Keratinocyte (primary cell): ENCODE measurements at regions not wholly inside any gene's neighbourhood (a gene's known extent, or its start where the extent isn't known, plus 50 kb on each side); places are given as distances from the start of the nearest gene placed in this dataset.

Experiments
- DNase-seq: peaks from one replicate; pipeline ENCODE4 v3.0.0-alpha.2; 2011; ENCODE audit warnings: low read depth, missing footprints, low spot score
- FAIRE-seq: peaks from 2 replicates; lab custom pipeline; 2011; peaks lifted over from hg19 to GRCh38; lab: Jason Lieb, UNC
- H2AFZ ChIP-seq: 2 replicates; pipeline ENCODE4 v1.6.0; 2012; ENCODE audit warnings: low read length, control low read depth, inconsistent platforms; ENCODE audit not compliant: control insufficient read depth
- H3K27ac ChIP-seq: 2 replicates; pipeline ENCODE4 v1.5.1; 2011; ENCODE audit warnings: low read length; ENCODE audit not compliant: control insufficient read depth, insufficient read depth
- H3K27me3 ChIP-seq: 3 replicates; pipeline ENCODE4 v1.6.0; 2011; ENCODE audit warnings: low read length; ENCODE audit not compliant: control insufficient read depth, insufficient read depth; ENCODE audit errors: extremely low read depth
- H3K36me3 ChIP-seq, 2 experiments: 2 replicates in 1 of 2; 3 replicates in 1 of 2; pipeline ENCODE4 v1.5.1; 2011; ENCODE audit warnings: low read length in 2 of 2, mild to moderate bottlenecking in 1 of 2; ENCODE audit not compliant: control insufficient read depth in 2 of 2, insufficient read depth in 2 of 2; ENCODE audit errors: extremely low read depth in 1 of 2
- H3K4me1 ChIP-seq: 3 replicates; pipeline ENCODE4 v1.5.1; 2011; ENCODE audit warnings: low read length; ENCODE audit not compliant: control insufficient read depth, insufficient read depth; ENCODE audit errors: extremely low read depth
- H3K4me2 ChIP-seq: 3 replicates; pipeline ENCODE4 v1.6.0; 2011; ENCODE audit warnings: low read depth, low read length; ENCODE audit not compliant: control insufficient read depth, insufficient read depth; ENCODE audit errors: extremely low read depth
- H3K4me3 ChIP-seq, 3 experiments: fragments of 200-600 bp in 1 of 3; sonication (generic) in 1 of 3; 2 replicates in 2 of 3; 3 replicates in 1 of 3; pipeline ENCODE4 v1.5.1; 2011 to 2016; ENCODE audit warnings: low read length in 3 of 3, mild to moderate bottlenecking in 3 of 3, control low read depth in 2 of 3, inconsistent platforms in 1 of 3, low read depth in 1 of 3, mixed read lengths in 1 of 3, mixed run types in 1 of 3, moderate library complexity in 1 of 3; ENCODE audit not compliant: control insufficient read depth in 2 of 3, insufficient read depth in 2 of 3; ENCODE audit errors: extremely low read depth in 1 of 3
- H3K79me2 ChIP-seq: 2 replicates; pipeline ENCODE4 v1.6.0; 2012; ENCODE audit warnings: low read length; ENCODE audit not compliant: control insufficient read depth, insufficient read depth
- H3K9ac ChIP-seq: 3 replicates; pipeline ENCODE4 v1.6.0; 2011; ENCODE audit warnings: low read length; ENCODE audit not compliant: control insufficient read depth, insufficient read depth; ENCODE audit errors: extremely low read depth
- H3K9me1 ChIP-seq: 3 replicates; pipeline ENCODE4 v1.6.0; 2011; ENCODE audit warnings: low read length; ENCODE audit not compliant: control insufficient read depth, insufficient read depth; ENCODE audit errors: extremely low read depth
- H3K9me3 ChIP-seq: 2 replicates; pipeline ENCODE4 v1.5.1; 2012; ENCODE audit warnings: low read depth, low read length; ENCODE audit not compliant: control insufficient read depth
- H4K20me1 ChIP-seq: 3 replicates; pipeline ENCODE4 v1.6.0; 2011; ENCODE audit warnings: low read length; ENCODE audit not compliant: control insufficient read depth, insufficient read depth; ENCODE audit errors: extremely low read depth
- EZH2 ChIP-seq: IDR thresholded peaks from one replicate; pipeline ENCODE4 v1.6.1; 2012; ENCODE audit warnings: inconsistent platforms, mild to moderate bottlenecking, low read length, moderate library complexity
- dilution Hi-C: fragments of 300-500 bp; cut with MboI; formaldehyde crosslinking; loops from one replicate; pipeline ENCODE4 v1.7.0; 2020; ENCODE audit warnings: low sequenced_read_pairs; ENCODE audit not compliant: extremely low pct_ligation_motif_present
- TF ChIP-seq, protein P1 (sequence below), 3 experiments: IDR thresholded peaks in 1 of 3; conservative IDR thresholded peaks in 1 of 3; optimal IDR thresholded peaks in 1 of 3; 2 replicates in 2 of 3; 3 replicates in 1 of 3; pipeline versions ENCODE3 to v1.5.1; 2011; ENCODE audit warnings: low read length in 3 of 3, mild to moderate bottlenecking in 3 of 3, moderate library complexity in 2 of 3, control low read depth in 1 of 3, inconsistent platforms in 1 of 3; ENCODE audit not compliant: insufficient read depth in 2 of 3; ENCODE audit errors: extremely low read depth in 1 of 3

DNA sequence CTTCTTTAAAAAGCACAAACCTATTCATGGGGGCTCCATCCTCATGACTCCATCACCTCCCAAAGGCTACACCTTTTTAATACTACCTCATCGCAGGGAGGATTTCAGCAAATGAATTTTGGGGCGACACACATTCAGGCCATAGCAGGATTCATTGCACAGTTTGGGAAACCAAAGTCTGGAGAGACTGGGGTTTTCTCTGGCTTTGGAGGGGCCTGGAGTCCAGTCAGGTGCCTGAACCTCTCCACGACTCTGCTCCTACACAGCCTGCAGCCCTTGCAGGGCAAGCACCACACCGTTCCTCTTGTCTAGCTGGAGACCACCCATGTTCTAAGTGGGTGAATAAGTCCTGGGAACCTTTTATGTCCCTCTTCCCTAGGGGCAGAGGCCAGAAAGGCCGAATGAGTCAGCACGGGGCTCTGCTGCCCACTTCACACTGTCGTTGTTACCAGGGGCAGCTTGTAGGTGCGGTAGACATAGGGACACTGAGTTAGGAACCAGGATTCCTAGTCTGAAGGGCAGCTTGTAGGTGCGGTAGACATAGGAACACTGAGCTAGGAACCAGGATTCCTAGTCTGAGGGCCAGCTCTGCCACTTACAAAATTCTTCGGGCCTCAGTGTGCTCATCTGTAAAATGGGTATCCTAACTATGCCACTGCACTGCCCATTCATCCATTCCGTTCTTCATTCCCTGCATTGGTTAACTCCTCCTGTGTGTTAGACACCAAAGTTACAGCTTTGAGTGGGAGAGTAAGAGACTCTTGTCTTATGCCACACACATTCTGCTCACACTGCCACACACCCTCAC is 251.7 kb upstream of the B3GAT1 start:
- FAIRE-seq = no peak
- H3K9me3 ChIP-seq = peaks cover 2% of the 10 kb centered on the region

DNA sequence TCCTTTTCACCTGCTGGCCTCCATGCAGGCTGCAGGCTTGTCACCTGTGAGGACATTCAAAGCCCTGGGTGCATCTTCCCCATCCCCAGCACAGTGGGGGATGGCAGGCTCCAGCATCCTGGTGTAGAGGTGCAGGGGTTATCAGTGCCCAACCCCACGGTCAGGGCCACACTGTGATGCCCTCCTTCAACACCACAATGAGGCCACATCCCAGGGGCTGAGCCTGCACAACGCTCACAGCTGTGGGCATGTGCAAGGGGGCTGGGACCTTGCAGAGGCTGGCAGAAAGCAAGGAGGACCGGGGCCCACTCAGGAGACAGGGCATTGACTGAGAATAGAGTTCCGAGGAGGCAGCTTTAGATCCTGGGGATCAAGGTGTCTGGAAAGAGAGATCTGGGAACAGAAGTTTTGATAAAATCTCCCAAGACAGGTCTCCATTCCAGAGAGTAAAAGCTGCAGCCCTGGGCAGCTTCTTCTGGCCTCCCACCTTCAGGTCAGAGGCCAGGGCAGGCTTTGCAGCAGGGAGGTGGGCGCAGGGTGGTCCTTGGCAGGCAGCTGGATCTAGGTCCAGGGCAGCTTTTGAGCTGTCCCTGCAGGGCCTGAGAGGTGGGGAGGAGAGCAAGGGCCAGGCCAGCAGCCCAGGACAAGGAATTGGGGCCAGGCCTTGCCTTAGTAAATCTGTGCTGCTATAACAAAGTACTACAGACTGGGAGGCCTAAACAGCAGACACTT is 250.8 kb upstream of the B3GAT1 start:
- dilution Hi-C loops = no loop called here
- peaks cover 2% of the 10 kb centered on the region for H3K9me3 ChIP-seq
- FAIRE-seq = no peak

More for the DNA sequence above, 251.7 kb upstream of the B3GAT1 start:
- Histone ChIP-seq H2AFZ (no peak overlapping the region), H3K4me3 (no peak overlapping the region), H3K4me2 (no peak overlapping the region), H4K20me1 (no peaks in the 10 kb centered on the region), H3K79me2 (no peaks in the 10 kb centered on the region), H3K36me3 (no peaks in the 10 kb centered on the region), H3K9ac (no peak overlapping the region), H3K27ac (no peak overlapping the region), H3K27me3 (no peaks in the 10 kb centered on the region), H3K9me1 (no peaks in the 10 kb centered on the region), H3K4me1 (no peaks in the 10 kb centered on the region)
- no peak for DNase-seq
- TF ChIP-seq, protein P1, sequence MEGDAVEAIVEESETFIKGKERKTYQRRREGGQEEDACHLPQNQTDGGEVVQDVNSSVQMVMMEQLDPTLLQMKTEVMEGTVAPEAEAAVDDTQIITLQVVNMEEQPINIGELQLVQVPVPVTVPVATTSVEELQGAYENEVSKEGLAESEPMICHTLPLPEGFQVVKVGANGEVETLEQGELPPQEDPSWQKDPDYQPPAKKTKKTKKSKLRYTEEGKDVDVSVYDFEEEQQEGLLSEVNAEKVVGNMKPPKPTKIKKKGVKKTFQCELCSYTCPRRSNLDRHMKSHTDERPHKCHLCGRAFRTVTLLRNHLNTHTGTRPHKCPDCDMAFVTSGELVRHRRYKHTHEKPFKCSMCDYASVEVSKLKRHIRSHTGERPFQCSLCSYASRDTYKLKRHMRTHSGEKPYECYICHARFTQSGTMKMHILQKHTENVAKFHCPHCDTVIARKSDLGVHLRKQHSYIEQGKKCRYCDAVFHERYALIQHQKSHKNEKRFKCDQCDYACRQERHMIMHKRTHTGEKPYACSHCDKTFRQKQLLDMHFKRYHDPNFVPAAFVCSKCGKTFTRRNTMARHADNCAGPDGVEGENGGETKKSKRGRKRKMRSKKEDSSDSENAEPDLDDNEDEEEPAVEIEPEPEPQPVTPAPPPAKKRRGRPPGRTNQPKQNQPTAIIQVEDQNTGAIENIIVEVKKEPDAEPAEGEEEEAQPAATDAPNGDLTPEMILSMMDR (optimal IDR thresholded peaks at IDR 0.05 in 1 of 3, IDR thresholded peaks at IDR 0.05 in 1 of 3, conservative IDR thresholded peaks at IDR 0.05 in 1 of 3; ENCODE audit: extremely low read depth in 1 of 3, insufficient read depth in 2 of 3, low read length in 3 of 3) = no peak
- TF ChIP-seq EZH2 = no peak
- dilution Hi-C loops = no loop called here

More for the DNA sequence above, 250.8 kb upstream of the B3GAT1 start:
- DNase-seq = no peak
- Histone ChIP-seq H3K4me1 (no peaks in the 10 kb centered on the region), H3K79me2 (no peaks in the 10 kb centered on the region), H4K20me1 (no peaks in the 10 kb centered on the region), H3K27me3 (no peaks in the 10 kb centered on the region), H3K4me3 (no peak overlapping the region), H3K4me2 (no peak overlapping the region), H3K27ac (no peak overlapping the region), H3K9ac (no peak overlapping the region), H3K36me3 (no peaks in the 10 kb centered on the region), H3K9me1 (no peaks in the 10 kb centered on the region), H2AFZ (no peak overlapping the region)
- no peak for TF ChIP-seq EZH2
